ENCODE measurements at regions not wholly inside any gene's neighbourhood (a gene's known extent, or its start where the extent isn't known, plus 50 kb on each side); places are given as distances from the start of the nearest gene placed in this dataset.
"Not testable (repeated sequence)": the region's sequence is repeated elsewhere in the genome, so short reads cannot be mapped to it uniquely, and the experiment has no call there.

DNA sequence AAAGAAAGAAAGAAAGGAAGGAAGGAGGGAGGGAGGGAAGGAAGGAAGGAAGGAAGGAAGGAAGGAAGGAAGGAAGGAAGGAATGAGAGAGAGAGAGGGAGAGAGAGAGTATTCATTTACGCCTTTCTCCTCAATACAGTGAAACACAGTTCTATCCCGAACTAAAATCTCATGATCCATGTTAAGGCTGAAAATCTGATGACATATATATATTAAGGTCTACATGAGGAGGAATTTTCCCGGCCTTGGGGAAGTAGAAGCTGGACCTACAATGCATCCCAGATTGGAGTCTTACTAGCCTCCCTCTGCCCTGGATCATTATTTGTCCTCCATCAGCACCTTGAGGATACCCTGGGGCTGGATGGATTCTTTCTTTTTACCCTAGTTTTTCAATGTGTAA is 95.1 kb upstream of the DAPK1 start:
- TF ChIP-seq, protein P1, sequence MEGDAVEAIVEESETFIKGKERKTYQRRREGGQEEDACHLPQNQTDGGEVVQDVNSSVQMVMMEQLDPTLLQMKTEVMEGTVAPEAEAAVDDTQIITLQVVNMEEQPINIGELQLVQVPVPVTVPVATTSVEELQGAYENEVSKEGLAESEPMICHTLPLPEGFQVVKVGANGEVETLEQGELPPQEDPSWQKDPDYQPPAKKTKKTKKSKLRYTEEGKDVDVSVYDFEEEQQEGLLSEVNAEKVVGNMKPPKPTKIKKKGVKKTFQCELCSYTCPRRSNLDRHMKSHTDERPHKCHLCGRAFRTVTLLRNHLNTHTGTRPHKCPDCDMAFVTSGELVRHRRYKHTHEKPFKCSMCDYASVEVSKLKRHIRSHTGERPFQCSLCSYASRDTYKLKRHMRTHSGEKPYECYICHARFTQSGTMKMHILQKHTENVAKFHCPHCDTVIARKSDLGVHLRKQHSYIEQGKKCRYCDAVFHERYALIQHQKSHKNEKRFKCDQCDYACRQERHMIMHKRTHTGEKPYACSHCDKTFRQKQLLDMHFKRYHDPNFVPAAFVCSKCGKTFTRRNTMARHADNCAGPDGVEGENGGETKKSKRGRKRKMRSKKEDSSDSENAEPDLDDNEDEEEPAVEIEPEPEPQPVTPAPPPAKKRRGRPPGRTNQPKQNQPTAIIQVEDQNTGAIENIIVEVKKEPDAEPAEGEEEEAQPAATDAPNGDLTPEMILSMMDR (IDR thresholded peaks at IDR 0.05) = no peak
- Histone ChIP-seq H3K27me3 (replicated peaks; ENCODE audit: insufficient read depth) (no peaks in the 10 kb centered on the region), H3K36me3 (no peaks in the 10 kb centered on the region), H3K9me3 (no peaks in the 10 kb centered on the region), H3K4me1 (ENCODE audit: control insufficient read depth in 1 of 2, low read depth in 2 of 2) (no peaks in the 10 kb centered on the region), H3K27ac (no peak overlapping the region), H3K4me3 (no peak overlapping the region)
- no peak for DNase-seq (ENCODE audit: low spot score)
- ATAC-seq (ENCODE audit: insufficient number of reproducible peaks, low FRiP score, low read depth) = no peak

DNA sequence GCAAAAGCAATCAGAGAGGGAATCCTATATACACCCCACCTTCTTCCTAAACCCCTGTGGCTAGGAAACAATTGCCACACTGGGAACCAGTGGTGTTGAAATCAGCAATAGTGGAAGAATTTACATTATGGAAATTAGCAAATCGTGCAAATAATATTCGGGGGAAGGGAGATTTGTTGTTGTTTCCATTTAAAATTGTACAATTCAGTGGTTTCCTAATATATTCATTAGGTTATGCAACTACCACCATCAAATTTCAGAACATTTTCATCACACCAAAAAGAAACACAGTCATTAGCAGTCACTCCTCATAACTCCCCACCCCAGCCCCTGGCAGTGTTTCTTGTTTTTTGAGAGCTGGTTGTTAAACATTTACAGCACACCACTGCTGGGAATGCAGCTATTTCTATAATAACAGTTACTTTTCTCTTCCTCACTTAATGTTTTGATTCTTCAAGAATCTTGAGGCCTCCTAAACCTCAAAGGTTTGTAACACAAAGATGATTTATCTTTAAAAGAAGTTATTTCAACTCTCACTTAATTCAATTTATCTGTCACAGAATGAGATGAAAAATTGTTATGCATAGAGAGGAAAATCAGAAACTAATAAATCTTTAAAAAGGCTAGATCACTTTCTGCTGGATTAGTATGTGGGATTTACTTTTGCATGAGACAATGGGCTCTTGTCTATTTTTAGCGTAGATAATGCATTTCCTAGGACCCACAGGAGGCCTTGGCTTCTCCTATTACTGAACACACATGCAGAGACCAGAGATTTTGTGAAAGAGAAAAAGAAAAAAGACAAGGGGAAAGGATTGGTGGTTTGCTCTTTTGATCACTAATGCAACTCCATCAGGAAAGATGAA is 91.8 kb upstream of the DAPK1 start:
- H3K4me3 ChIP-seq = no peak overlapping the region
- no peaks in the 10 kb centered on the region for H3K36me3 ChIP-seq
- ATAC-seq (ENCODE audit: insufficient number of reproducible peaks, low FRiP score, low read depth) (no peak), DNase-seq (ENCODE audit: low spot score) (no peak)
- TF ChIP-seq, protein P1 (IDR thresholded peaks at IDR 0.05) = no peak
- H3K27ac ChIP-seq = no peak overlapping the region
- no peaks in the 10 kb centered on the region for H3K9me3 ChIP-seq
- no peaks in the 10 kb centered on the region for H3K27me3 ChIP-seq (replicated peaks; ENCODE audit: insufficient read depth)
- H3K4me1 ChIP-seq (ENCODE audit: control insufficient read depth in 1 of 2, low read depth in 2 of 2) = no peaks in the 10 kb centered on the region

DNA sequence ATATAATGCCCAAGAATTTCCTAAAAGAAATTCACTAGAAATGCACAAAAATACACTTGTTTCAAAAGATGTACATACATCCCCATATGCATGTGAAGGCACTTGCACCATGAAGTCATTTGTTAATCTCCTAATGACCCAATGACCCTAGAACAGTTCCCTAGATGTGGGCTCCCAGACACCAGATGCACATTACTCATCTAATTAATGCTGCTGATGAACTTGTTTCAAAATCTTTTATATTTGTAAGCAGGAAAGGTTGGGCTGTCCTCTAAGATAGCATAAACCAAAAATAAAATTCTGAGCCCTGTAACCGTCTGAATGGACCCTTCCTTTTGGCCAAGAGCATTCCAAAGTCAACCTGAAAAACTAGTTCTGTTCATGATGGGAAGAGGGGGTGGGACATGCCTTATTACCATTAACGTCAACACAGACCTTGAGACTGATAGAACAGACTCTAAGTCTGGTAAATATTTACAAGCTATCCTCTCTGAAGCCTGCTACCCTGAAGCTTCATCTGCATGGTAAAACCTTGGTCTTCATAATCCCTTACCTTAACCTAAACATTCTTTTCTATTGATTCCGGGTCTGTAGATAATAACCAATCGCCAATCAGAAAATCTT is 91.0 kb upstream of the DAPK1 start:
- H3K27ac ChIP-seq = no peak overlapping the region
- DNase-seq (ENCODE audit: low spot score) (no peak), ATAC-seq (ENCODE audit: insufficient number of reproducible peaks, low FRiP score, low read depth) (no peak)
- H3K4me1 ChIP-seq (ENCODE audit: control insufficient read depth in 1 of 2, low read depth in 2 of 2) = no peaks in the 10 kb centered on the region
- no peaks in the 10 kb centered on the region for H3K27me3 ChIP-seq (replicated peaks; ENCODE audit: insufficient read depth)
- H3K9me3 ChIP-seq = no peaks in the 10 kb centered on the region
- no peaks in the 10 kb centered on the region for H3K36me3 ChIP-seq
- TF ChIP-seq, protein P1 (IDR thresholded peaks at IDR 0.05) = no peak
- no peak overlapping the region for H3K4me3 ChIP-seq

DNA sequence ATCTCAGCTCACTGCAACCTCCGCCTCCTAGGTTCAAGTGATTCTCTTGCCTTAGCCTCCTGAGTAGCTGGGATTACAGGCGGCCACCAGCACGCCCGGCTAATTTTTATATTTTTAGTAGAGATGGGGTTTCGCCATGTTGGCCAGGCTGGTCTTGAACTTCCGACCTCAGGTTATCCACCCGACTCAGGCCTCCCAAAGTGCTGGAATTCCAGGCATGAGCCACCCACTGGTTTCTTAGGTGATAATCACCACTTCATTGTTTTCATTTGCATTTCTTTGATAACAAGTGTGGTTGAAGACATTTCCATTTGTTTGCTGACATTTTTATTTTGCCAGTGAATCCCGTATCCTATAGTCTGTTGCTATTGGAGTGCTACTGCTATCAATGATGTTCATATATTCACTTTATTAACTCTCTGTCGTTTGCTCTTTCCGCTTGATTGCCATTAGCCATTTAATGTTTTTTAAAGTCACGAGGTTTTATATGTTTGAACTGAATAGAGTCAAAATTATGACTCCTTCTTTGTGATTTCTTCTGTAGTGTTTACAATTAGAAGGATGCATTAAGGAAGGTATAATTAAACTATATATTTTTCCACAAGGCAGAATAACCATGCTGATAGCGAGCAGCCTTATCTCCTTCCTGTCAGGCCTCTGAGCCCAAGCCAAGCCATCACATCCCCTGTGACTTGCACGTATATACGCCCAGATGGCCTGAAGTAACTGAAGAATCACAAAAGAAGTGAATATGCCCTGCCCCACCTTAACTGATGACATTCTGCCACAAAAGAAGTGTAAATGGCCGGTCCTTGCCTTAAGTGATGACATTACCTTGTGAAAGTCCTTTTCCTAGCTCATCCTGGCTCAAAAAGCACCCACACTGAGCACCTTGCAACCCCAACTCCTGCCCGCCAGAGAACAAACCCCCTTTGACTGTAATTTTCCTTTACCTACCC is 87.3 kb upstream of the DAPK1 start:
- DNase-seq (ENCODE audit: low spot score); H3K4me3 ChIP-seq; H3K4me1 ChIP-seq (ENCODE audit: control insufficient read depth in 1 of 2, low read depth in 2 of 2); H3K27me3 ChIP-seq (replicated peaks; ENCODE audit: insufficient read depth); H3K27ac ChIP-seq; ATAC-seq (ENCODE audit: insufficient number of reproducible peaks, low FRiP score, low read depth); H3K9me3 ChIP-seq; H3K36me3 ChIP-seq: not testable (repeated sequence)

DNA sequence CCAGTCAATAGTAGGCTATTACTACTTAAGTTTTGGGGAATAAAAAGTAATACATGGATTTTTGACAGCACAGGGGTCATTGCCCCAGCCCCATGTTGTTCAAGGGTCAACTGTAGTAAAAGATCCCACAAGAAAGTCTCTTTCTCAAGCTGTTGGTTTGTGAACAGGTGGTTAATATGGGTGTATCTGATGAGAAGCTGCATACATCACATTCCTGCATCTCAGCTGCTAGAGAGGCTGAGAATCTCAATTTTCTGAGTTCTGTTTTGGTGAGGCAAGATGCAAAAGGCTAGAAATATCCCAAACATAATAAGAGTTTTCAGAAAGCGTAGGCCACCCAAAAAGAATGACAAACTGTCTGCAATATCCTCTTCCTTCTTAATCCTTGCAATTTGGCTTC is 76.8 kb upstream of the DAPK1 start:
- ATAC-seq (ENCODE audit: insufficient number of reproducible peaks, low FRiP score, low read depth) = no peak
- Histone ChIP-seq H3K27me3 (replicated peaks; ENCODE audit: insufficient read depth) (no peaks in the 10 kb centered on the region), H3K4me3 (no peak overlapping the region), H3K36me3 (no peaks in the 10 kb centered on the region), H3K9me3 (peaks cover 9% of the 10 kb centered on the region), H3K27ac (no peak overlapping the region), H3K4me1 (ENCODE audit: control insufficient read depth in 1 of 2, low read depth in 2 of 2) (no peaks in the 10 kb centered on the region)
- no peak for DNase-seq (ENCODE audit: low spot score)
- TF ChIP-seq, protein P1 (IDR thresholded peaks at IDR 0.05) = no peak
